Calu3 (cell line): ENCODE measurements at regions not wholly inside any gene's neighbourhood (a gene's known extent, or its start where the extent isn't known, plus 50 kb on each side); places are given as distances from the start of the nearest gene placed in this dataset.

ENCODE experiments used
- BruUV-seq: library from RNA; stranded (reverse); fragments of 400-500 nt; replicated peaks from 2 replicates; lab custom pipeline; 2021; lab: Mats Ljungman, UMichigan
- CTCF ChIA-PET: fragments of 300-600 bp; sonication (Branson Sonifier 250); formaldehyde crosslinking; loops from one replicate; lab custom pipeline; 2022; ENCODE audit warnings: antibody characterized with exemption; lab: Charles Lee
- DNase-seq: peaks from one replicate; pipeline ENCODE4 v3.0.0; 2022
- H3K27ac Mint-ChIP-seq: one replicate; pipeline ENCODE4 v1.8.0; 2022; ENCODE audit warnings: mixed read lengths; ENCODE audit not compliant: unreplicated experiment
- H3K27me3 Mint-ChIP-seq: one replicate; pipeline ENCODE4 v1.8.0; 2022; ENCODE audit warnings: mixed read lengths; ENCODE audit not compliant: unreplicated experiment
- H3K36me3 Mint-ChIP-seq: one replicate; pipeline ENCODE4 v1.8.0; 2022; ENCODE audit warnings: mild to moderate bottlenecking, moderate library complexity, mixed read lengths; ENCODE audit not compliant: insufficient read depth, unreplicated experiment
- H3K4me1 Mint-ChIP-seq: one replicate; pipeline ENCODE4 v1.8.0; 2022; ENCODE audit warnings: mild to moderate bottlenecking, low read depth, mixed read lengths; ENCODE audit not compliant: unreplicated experiment
- H3K4me3 Mint-ChIP-seq: one replicate; pipeline ENCODE4 v1.8.0; 2022; ENCODE audit warnings: mild to moderate bottlenecking, low read depth, moderate library complexity, mixed read lengths; ENCODE audit not compliant: unreplicated experiment
- H3K9me3 Mint-ChIP-seq: one replicate; pipeline ENCODE4 v1.8.0; 2022; ENCODE audit warnings: low read depth, mixed read lengths; ENCODE audit not compliant: unreplicated experiment
- CTCF ChIP-seq: fragments of 200-600 bp; IDR thresholded peaks from one replicate; pipeline ENCODE4 v1.8.0; 2022; ENCODE audit warnings: antibody characterized with exemption; ENCODE audit not compliant: unreplicated experiment
- intact Hi-C: fragments of 100-400 bp; cut with micrococcal nuclease; formaldehyde crosslinking; loops from one replicate; pipeline ENCODE4 v1.10.0; 2022; ENCODE audit not compliant: unreplicated experiment

- no peaks in the 10 kb centered on the region for H3K9me3 Mint-ChIP-seq
- DNase-seq: no peak
- intact Hi-C loops: no loop called here
- no TSS peak for BruUV-seq
- no peak overlapping the region for H3K27ac Mint-ChIP-seq
- CTCF ChIA-PET: interaction anchor here (0.6 kb wide), 1 partner anchor 133 kb away, joined by 3 read pairs; no protein-coding TSS in a partner anchor
- no peak overlapping the region for H3K4me3 Mint-ChIP-seq
- no peak for TF ChIP-seq CTCF
- peaks cover 6% of the 10 kb centered on the region for H3K36me3 Mint-ChIP-seq
- peaks cover 53% of the 10 kb centered on the region for H3K4me1 Mint-ChIP-seq
- H3K27me3 Mint-ChIP-seq: no peaks in the 10 kb centered on the region
Observed at GRCh38 chr2:195536906-195537305, 120.1 kb upstream of the SLC39A10 start.

- no peak for DNase-seq
- H3K4me1 Mint-ChIP-seq: peaks cover 53% of the 10 kb centered on the region
- peaks cover 6% of the 10 kb centered on the region for H3K36me3 Mint-ChIP-seq
- H3K27ac Mint-ChIP-seq: no peak overlapping the region
- TF ChIP-seq CTCF: no peak
- no peaks in the 10 kb centered on the region for H3K9me3 Mint-ChIP-seq
- H3K27me3 Mint-ChIP-seq: no peaks in the 10 kb centered on the region
- intact Hi-C loops: no loop called here
- CTCF ChIA-PET: interaction anchor here (1.1 kb wide), 1 partner anchor 9 kb away, joined by 3 read pairs; no protein-coding TSS in a partner anchor
- no peak overlapping the region for H3K4me3 Mint-ChIP-seq
- BruUV-seq: no TSS peak
Observed at GRCh38 chr2:195535911-195536522, 121.0 kb upstream of the SLC39A10 start.

GRCh38 chr2:195534971-195535370 lies 122.1 kb upstream of the SLC39A10 start:
- Mint-ChIP-seq H3K9me3 (no peaks in the 10 kb centered on the region), H3K4me1 (peaks cover 53% of the 10 kb centered on the region), H3K27me3 (no peaks in the 10 kb centered on the region), H3K27ac (no peak overlapping the region), H3K4me3 (no peak overlapping the region), H3K36me3 (peaks cover 6% of the 10 kb centered on the region)
- DNase-seq: no peak
- intact Hi-C loops: no loop called here
- TF ChIP-seq CTCF: no peak
- CTCF ChIA-PET: interaction anchor here (1.1 kb wide), 1 partner anchor 10 kb away, joined by 3 read pairs; no protein-coding TSS in a partner anchor
- BruUV-seq: no TSS peak

GRCh38 chr2:195533771-195534642 lies 123.0 kb upstream of the SLC39A10 start:
- no peak overlapping the region for H3K27ac Mint-ChIP-seq
- peaks cover 6% of the 10 kb centered on the region for H3K36me3 Mint-ChIP-seq
- no peak overlapping the region for H3K4me3 Mint-ChIP-seq
- no peaks in the 10 kb centered on the region for H3K9me3 Mint-ChIP-seq
- no peaks in the 10 kb centered on the region for H3K27me3 Mint-ChIP-seq
- peaks cover 53% of the 10 kb centered on the region for H3K4me1 Mint-ChIP-seq
- DNase-seq: no peak
- TF ChIP-seq CTCF: no peak
- intact Hi-C loops: no loop called here
- CTCF ChIA-PET: interaction anchor here (1.0 to 1.1 kb wide), 3 partner anchors 47 to 126 kb away, joined by 3 to 4 read pairs (median 3); partner anchors contain the start of gene SLC39A10
- no TSS peak for BruUV-seq
